DND-41 (cell line): ENCODE measurements at regions not wholly inside any gene's neighbourhood (a gene's known extent, or its start where the extent isn't known, plus 50 kb on each side); places are given as distances from the start of the nearest gene placed in this dataset.

Experiments
- CTCF ChIP-seq: IDR thresholded peaks from 2 replicates; pipeline ENCODE4 v1.5.1; 2012; ENCODE audit warnings: borderline replicate concordance, low read length, moderate library complexity, mild to moderate bottlenecking; ENCODE audit not compliant: poor library complexity, severe bottlenecking; ENCODE audit errors: extremely low read depth
- EZH2 ChIP-seq: IDR thresholded peaks from 3 replicates; pipeline ENCODE4 v1.6.1; 2012; ENCODE audit warnings: borderline replicate concordance, low read depth, mild to moderate bottlenecking, moderate library complexity, low read length, inconsistent platforms; ENCODE audit not compliant: severe bottlenecking

GRCh38 chr3:150096700-150097587, 126.2 kb upstream of the PFN2 start:
- no peak for TF ChIP-seq CTCF
- no peak for TF ChIP-seq EZH2
